DMS53 treated with DMSO at 0.1 percent for 48 hours (cell line): ENCODE measurements at regions not wholly inside any gene's neighbourhood (a gene's known extent, or its start where the extent isn't known, plus 50 kb on each side); places are given as distances from the start of the nearest gene placed in this dataset.
"Not testable (repeated sequence)": the region's sequence is repeated elsewhere in the genome, so short reads cannot be mapped to it uniquely, and the experiment has no call there.

Source experiments
- DNase-seq: peaks from one replicate; lab custom pipeline; 2025; ENCODE audit not compliant: unreplicated experiment; lab: John Stamatoyannopoulos, UW

DNA sequence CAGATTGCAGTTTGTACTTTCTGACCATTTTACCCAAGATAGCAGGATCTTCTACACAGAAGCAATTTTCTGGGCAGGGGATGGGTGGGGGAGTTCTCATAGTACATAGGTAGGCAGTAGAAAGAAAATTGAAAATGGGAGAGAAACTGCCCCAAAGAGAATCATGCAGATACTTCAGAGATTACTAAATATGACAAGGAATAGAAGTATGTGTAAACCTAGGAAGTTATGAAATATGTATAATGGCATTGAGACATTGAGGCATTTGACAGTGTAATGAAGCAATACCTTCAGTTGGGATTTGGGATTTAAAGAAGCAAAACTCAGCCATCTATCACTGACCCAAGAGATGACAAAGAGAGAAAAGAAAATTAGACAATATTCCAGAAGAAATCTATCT is 233.0 kb downstream of the PTN start:
- no peak for DNase-seq

DNA sequence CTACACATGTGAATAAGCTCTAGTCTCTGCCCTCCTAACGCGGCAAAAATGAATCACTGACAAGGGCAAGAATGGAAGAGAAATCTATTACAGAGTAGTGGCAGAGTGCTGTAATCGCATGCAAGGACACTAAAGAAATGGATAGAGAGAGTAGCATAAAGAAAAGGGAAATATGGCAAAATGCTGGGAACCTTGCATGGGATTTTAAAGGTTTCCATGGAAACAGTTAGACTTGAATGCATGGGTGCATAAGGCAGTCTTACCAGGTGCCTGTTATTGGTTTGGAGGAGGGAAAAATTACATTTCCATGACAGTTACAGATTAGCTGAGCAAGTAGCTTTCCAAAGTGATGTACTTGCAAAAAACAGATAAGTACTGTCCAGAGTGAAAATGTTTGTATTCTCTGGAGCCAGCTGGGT is 233.4 kb downstream of the PTN start:
- DNase-seq, result no peak

DNA sequence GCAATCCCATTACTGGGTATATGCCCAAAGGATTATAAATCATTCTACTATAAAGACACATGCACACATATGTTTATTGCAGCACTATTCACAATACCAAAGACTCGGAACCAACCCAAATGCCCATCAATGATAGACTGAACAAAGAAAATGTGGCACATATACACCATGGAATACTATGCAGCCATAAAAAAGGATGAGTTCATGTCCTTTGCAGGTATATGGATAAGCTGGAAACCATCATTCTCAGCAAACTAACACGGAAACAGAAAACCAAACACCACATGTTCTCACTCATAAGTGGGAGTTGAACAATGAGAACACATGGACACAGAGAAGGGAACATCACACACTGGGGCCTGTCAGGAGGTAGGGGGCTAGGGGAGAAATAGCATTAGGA is 235.7 kb downstream of the PTN start:
- DNase-seq, result not testable (repeated sequence)

DNA sequence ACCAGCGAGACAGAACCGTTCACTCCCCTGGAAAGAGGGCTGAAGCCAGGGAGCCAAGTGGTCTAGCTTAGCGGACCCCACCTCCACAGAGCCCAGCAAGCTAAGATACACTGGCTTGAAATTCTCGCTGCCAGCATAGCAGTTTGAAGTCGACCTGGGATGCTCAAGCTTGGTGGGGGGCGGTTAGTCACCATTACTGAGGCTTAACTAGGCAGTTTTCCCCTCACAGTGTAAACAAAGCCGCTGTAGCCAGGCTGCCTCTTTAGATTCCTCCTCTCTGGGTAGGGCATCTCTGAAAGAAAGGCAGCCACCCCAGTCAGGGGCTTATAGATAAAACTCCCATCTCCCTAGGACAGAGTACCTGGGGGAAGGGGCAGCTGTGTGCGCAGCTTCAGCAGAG is 235.1 kb downstream of the CHRM2 start:
- DNase-seq, result not testable (repeated sequence)

DNA sequence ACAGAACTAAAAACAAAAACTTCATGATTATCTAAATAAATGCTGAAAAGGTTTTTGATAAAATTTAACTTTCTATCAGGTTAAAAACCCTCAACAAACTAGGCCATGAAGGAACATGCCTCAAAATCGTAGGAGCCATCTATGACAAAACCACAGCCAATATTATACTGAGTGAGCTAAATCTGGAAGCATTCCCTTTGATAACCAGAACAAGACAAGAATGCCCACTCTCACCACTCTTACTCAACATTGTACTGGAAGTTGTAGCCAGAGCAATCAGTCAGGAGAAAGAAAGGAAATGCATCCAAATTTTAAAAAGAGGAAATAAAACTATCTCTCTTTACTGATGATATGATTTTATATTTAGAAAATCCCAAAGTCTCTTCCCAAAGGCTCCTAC is 228.7 kb downstream of the CHRM2 start:
- no peak for DNase-seq

DNA sequence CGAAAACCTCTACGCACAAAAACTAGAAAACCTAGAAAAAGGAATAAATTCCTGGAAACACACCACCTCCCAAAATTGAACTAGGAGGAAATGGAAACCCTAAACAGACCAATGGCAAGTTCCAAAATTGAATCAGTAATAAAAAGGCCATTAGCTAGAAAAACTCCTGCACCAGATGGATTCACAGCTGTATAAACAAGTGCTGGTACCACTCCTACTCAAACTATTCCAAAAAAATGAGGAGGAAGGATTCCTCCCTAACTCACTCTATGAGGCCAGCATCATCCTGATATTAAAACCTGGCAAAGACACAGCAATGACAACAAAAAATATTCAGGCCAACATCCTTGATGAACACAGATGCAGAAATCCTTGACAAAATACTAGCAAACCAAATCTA is 228.2 kb downstream of the CHRM2 start:
- DNase-seq, result no peak

DNA sequence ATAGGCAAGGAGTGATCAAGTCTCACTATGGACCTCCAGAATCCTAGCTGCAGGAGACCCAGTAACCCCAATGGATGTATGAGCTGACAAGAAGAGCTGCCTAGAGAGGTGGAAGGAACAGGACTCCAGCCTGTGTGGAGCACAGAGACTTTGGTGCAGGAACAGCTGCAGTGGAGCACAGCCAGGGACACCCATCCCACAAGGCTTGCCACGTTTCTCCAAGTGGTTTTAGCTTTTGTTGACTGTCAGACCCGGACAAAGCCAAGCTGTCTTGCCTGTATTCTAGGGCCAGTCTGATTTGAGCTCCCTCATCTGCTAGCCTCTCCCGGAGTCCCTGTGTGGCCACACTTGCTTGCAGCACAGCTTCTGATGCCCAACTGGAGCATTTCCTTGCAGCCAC is 224.7 kb downstream of the CHRM2 start:
- DNase-seq, result no peak

DNA sequence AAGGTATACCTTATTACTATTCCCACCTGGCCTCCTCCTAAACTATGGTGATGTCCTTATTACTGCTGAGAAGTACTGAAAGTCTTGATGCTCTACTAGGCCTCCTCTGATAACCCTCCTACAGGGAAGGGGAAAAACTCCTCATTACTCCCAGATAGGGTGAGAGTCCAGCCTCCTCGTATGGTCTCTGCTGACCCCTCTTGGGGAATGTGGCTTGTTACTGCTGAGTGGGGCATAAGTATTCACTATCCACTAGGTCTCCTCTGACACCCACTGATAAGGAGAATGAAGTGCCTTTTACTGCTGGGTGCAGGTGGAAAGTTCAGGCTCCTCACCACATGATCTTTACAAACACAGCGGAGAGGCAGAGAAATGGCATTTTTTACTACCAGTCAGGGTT is 222.9 kb downstream of the CHRM2 start:
- no peak for DNase-seq

DNA sequence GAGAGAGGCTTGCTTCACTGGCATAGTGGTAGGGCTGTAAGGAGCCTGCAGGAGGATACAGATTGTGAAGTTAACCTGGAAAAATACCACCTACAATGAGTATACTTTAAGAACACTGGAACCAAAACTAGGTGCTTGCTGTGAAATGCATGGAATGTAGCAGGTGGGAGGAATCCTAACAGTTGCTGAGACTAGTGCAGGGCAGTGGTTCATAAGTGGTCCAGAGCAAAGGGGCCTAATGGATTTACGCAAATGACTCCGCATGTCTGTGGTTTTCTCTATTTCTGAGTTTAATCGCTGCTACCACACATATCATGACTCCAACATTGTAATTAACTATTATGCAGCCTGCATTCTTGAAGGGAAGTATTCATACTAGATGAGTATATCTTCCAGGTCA is 218.4 kb downstream of the CHRM2 start:
- no peak for DNase-seq

DNA sequence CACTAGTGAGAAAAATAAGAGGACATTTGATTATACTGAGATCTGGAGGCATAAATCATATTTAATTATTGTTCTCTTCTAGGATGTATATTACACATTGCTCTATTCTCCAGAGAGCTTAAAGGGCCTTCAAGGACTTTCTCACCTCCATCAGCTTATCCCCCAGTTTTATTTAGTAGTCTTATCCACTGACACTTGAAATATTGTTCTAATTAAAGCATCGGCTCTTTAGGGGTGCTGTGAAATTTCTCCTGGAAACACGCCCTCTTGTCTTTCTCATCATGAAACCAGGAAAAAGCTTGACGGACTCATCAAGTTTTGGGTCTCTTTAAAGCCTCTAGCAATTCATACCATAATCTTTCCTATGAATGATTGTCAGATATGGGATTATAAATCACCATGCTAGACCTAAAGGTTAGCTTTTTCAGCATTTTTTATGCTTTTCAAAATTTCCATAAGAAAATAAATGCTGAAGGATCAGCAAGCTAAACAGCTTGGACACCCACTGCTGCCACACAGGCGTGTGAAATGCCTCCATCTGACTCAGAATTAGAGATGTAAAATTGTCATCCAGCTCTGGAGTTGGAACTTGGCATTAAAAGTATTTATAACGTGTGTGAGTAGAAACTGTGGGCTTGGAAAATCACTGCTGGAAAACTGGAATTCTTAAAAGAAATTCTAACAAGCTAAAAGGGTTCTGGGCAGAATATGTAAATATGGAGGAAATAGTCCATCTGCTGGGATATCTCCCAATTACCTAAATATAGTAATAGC is 216.3 kb downstream of the CHRM2 start:
- DNase-seq, result no peak

DNA sequence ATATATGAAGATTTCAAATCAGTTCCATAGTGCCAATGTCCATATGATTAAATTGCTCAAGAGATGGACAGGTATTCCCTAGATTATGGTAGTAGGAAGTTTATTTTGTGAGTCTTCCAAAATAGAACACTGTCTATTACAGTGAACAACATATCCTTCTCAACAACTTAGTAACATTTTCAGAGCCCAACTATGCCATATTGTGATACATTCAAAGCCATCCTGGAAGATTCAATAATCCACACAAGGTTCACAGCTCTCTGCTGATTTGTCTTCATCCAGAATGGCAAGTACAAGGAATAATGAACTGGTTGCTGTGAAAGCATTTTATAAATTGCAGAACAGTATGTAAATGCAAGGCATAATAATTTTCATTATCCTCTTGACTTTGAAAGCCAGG is 213.9 kb downstream of the CHRM2 start:
- no peak for DNase-seq

DNA sequence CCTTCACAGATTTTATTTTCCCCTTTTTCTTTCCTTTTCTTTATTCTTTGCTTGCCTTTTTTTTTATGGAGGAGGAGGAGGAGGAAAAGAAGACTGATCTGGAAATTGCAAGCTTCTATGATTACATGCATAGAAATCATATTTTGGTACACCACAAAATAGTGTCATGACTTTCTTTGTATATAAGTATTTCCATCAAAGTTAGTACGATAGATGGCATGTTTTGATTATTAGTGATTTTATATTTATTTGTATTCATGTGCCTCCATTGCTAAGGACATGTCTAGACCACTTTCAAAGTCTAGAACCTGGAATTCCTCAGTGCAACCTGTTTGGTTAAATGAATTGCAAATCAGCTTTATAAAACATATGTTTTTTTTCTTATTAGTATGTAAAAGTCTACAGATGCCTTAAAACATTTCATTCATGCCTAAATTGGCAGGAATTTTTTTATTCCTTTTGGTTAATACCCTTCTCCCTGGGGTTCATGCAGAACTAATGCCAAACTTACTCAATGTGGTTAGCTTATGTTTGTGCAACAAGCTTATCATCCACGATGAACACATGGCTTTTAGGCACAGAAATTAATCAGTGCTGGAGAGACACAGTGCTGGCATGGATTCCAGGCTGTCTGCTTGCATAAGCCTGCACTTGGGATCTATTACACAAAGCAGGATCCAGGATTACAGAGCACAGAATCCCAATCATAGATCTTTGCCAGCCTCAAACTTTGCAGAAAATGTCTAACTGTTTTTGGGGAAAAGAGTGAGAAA is 213.1 kb downstream of the CHRM2 start:
- no peak for DNase-seq

DNA sequence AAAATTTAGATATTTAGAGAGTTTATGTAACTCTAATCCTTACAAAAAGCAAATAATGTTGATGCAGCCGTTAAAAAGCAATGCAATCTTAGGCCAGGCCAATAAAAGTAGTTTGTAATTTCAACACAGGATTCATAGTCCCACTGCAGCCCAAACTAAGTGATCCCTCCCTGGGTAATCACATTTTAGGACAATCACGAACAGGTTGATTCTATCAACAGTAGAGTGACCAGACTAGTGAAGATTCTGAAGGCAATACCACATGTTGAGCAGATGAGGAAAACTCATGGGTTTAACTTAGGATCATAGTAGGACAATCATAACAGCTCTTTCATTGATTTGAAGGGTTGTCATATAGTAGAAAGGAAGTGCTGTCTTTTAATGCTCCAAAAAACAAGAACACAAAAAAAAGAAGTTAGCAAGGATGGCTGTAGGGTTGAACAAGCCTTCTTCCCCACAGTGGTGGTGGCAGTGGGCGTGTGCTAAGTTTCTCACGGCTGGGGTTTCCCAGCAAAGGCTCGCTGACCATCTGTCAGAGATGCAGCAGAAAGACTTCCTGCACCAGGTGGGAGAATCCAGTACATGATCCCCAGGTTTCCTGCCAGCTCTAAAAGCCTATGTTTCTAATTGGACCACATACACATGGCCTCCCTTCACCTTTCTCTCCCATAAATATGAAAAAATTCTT is 212.2 kb downstream of the CHRM2 start:
- no peak for DNase-seq

DNA sequence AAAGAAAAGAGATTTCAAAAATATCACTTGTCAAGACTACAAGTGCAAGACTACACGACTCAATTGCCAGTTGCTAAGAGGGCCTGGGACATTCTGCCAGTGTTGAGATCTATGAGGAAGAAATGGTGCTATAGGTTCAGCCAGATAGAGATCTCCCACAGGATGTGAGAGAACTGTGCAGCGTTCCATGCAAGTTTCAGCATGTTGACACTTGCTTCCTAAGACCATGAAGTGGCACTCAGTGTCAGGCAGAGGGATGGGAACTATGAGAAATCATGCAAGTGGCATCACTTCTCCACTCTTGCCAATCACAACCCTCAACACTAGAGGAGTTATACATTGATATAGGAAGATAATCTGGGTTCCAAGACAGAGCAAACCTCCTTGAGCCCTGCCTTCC is 210.3 kb downstream of the CHRM2 start:
- no peak for DNase-seq

DNA sequence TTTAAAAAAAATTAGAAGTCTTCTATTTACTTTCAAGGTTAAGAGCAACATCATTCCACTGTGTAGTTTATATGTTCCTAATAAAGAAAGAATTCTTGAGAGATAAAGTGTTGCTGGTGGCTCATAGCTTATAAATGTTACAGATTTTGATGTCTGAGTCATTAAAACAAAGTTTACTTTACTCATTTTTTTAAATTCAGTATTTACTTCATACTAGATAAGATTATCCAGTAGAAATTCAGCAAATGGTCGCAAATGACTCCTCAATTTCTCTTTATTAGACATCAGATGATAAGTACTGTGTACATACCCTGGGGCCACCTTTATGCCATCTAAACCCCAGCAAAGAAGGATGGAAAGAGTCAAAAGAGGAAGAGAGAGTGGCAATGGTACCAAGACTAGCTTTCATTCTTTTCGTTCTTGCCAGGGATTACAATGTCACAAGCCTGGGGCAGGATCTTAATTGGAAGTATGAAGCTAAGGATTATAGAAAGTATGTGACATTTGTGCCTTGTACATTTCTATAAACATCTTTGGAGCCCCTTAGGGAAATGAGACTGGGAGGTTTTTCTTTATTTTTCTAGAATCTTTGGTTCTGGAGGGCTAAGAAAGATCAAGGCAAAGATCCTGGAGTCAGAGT is 206.1 kb downstream of the CHRM2 start:
- no peak for DNase-seq

DNA sequence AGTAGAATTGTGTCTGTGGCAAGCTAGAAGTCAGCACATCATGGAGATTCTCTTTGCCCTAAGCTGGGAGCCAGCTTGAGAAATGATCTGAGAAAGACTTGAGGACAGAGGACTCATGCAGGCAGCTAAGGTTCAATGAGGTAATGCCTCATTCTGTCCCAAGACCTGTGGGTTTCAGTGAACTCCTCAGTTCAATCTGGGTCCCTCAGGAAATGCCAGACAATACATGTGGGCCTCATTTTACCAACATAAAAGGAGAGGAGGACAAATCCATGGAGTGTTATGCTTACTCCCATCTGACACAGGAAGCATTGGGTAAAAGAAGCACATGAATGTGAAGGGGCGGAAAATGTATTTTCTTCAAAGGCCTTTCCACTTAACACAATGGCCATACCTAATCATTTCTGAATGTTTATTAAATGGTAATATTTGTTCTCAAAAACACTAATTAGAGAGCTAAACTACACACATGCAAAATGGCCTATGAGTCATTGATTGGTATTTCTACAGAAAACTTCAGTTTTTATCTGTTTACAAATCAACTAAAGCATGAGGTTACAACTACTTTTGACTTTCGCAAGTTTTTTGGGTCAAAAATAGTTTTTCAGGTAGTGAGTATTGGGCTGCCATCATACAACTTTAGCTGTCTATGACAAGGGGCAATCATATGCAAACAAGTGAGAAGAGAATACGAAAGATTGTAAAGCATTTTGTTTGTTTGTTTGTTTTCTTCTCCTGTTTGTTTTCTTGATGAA is 205.3 kb downstream of the CHRM2 start:
- DNase-seq, result no peak
